HG03095 (cell line): ENCODE measurements at regions not wholly inside any gene's neighbourhood (a gene's known extent, or its start where the extent isn't known, plus 50 kb on each side); places are given as distances from the start of the nearest gene placed in this dataset.

Experiments used
- ATAC-seq: cut with Tn5 transposase; IDR thresholded peaks from one replicate; pipeline ENCODE4 v1.9.1; 2021; ENCODE audit warnings: moderate library complexity; ENCODE audit not compliant: unreplicated experiment

DNA sequence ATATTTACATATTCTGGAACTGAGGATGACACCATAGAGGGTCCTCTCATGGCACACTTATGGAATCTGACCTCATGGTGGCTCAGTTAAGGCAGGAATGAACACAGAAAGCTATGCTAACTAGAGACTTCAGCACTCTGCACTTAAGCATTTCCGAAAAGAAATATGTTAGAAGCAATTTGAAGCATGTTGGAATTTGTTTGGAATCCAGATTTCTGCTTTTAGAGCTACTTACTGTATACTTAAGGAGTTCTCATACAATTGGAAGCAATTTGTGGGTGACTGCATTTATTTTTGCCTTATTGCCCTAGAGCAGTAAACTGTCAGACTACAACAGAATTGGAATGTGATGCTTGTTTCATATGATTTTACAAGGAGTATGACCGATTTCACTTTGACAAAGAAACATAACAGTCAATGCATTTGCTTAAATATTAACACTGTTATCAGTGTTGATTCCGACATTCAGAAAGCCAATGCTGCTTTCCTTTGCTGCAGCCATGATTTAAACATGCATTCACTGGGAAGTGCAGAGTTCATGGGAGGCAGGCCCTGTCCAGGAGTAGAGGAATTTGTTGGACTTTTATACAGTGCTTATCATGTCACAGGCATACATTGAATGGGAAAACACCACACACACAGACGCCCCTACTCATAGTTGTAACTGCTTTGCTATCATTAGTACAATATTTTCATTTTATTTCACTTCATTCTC, 244.4 kb downstream of the SAMD5 start:
- ATAC-seq, result no peak

DNA sequence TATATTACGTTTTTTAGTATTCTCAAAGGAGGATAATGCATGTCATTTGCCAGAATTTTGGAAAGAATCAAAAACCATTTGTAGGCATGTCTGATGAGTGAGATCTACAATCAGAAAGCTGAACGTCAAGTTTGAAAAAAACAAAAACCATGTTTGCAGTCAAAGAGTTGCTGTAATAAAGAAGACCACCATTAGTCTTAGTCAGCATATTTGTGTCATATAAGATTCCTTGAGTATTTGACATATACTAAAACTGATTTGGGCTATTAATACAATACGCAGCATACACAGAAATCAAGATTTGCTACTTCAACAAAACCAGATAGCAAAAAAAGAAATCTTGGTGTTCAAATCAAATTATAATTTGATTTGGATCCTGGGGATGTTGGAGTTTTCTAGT, 247.5 kb downstream of the SAMD5 start:
- no peak for ATAC-seq

DNA sequence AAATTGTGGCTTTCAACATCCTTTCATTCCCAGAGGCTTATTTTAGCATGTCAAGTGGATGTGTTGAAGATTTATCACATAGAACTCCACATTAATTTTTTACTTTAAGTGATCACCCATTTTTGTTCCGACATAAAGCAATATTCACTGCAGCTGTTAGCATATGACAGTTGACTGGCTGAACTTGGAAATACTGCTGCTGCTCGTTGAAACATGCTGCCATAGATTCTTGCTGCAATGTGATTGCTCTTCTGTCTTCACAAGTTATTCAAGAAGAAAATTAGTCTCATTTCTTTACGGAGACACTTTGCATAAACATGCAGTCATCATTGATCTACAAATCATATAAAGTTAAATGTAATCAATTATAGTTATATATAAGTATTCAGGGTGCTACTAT, 248.4 kb downstream of the SAMD5 start:
- no peak for ATAC-seq

DNA sequence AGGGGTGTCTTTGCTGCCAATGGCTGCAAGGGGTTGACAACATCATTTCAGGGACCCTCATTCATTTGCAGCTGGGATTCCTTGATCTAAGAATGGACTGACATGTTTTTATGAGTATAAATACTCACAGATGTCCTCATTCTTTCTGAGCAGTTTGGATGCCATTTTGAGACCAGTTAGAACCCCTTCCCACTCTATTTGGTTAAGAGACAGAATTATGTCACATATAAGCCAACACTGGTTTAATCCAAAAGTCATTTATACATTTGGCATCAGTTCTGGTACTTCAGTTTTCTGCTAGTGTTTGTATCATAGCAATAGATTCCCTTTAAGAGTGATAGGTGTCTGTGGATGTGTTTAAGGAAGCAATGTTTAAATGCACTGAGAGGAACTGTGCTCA, 248.8 kb downstream of the SAMD5 start:
- no peak for ATAC-seq

DNA sequence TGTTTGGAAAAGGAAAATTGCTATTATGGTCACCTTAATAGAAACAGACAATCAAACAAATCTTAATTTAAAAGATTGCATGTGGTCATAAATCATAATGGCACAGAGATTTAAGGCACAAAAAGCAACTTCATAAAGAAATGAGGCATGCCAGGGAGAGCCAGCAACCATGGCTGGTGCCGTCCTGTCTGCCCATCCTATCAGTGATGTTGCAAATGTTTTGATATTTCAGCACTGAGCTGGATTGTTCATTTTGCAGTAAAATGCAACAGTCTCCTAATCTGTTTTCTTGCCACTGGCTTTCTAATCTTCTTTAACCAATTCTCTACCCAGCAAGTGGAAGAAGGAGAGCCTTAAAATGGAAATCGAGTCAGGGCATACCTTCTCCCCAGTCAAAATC, 249.8 kb downstream of the SAMD5 start:
- no peak for ATAC-seq

DNA sequence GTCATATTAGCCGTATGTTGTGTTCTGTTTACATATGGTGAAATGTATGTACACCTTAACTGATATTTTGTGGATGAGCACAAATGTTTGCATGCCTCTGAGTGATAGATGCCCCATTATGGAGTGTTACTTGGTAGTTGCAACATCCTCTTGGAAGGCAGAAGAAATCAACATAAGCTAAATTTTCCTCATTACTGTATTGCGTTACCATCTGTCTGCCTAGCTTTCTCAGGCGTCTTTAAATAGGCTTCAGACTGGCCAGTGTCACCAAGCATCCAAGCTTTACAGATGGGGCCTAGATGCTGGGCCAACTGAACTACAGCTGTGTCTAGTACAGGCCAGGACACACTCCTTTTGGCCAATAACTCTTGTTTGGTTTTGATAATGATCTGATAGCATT, 250.6 kb downstream of the SAMD5 start:
- no peak for ATAC-seq

DNA sequence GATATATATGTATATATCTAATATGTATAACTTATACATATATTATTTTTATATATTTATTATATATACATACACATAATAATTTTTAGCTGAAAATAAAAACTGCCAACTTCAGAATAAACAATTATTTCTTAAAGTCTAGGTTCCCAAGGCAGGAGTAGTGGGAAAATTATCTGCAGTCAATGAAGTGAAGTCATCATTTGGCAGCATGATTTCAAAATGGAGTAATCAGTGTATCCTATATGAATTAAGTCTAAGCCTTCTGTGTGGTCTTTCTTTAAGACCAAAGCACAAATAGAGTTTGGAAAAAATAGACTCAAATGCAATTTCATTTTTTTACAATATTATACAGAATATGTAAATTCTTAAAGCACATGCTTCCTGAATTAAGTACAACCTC, 251.0 kb downstream of the SAMD5 start:
- ATAC-seq, result no peak

DNA sequence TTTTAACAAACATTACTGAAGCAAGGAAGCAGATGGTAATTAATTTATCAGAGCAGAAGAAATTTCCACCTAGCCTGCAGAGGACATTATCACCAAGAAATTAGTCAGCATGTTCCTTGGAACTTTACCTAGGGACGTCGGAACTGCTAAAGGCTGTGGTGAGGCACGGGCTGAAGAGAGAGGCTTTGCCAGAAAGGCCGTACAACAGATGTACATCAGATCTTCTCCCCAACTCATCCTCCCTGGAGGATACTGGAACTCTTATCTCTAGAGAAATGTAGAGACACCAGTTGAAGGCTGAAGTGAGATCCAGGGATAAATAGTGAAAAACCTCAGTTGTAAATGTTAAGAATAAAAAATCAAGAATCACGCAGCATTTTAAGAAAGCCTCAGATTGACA, 257.1 kb downstream of the SAMD5 start:
- ATAC-seq, result no peak

DNA sequence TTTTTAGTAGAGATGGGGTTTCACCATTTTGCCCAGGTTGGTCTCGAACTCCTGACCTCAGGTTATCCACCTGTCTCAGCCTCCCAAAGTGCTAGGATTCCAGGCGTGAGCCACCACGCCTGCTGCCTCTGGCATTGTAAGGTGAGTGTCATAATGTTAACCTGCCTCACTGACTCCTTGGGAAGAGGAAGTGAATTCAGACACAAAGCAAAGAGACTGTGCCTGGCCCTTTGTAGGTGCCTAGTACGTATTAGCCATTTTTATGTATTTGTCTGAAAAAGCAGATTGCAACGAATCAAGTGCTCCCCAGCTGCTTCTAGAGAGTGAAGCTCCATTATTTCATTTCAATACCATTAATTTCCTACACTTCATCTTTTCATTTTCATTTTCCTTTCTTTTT, 260.5 kb downstream of the SAMD5 start:
- ATAC-seq, result no peak

DNA sequence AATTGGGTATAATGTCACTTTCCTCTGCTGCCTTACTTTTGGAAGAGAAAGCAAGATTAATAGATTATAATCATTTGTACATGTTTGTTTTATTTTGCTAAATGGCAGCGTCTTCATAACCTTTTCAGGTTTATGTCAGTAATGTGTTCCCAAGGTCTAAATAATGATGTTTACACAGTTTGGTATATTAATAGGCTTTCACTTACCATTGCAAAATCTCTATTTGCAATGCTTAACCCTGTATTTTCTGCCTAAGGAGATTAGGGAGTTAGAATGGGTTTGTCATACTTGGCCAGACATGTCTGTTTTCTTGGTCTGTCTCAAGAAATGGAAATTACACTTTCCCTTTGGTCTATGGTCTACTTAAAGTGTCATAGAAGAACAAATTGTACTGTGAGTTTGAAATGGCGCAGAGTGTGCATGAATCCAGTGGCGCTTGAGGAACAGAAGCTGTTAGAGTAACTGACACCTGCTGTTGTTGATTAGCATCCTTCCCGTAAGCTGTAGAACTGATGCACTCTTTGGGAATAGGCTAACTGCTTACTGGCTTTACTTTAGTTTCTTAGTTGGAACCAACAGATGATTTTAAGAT, 261.1 kb downstream of the SAMD5 start:
- ATAC-seq, result no peak

DNA sequence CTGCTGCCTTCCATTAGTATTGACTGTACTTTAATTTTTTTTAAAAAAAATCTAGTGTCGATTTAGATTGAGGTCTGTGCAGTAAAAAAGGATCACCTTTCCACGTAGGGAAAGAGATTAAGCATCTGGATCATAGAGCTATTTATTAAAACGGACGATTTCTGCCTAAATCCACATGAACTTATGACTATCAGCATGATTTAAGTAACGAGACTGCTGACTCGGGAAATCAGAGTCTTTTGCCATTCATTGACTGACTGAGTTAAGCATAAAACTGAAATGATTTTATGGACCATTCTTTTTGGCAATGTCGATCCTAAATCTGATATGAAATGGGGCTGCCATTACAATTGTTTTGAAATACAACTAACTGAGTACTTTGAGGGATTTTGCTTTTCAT, 261.7 kb downstream of the SAMD5 start:
- no peak for ATAC-seq

DNA sequence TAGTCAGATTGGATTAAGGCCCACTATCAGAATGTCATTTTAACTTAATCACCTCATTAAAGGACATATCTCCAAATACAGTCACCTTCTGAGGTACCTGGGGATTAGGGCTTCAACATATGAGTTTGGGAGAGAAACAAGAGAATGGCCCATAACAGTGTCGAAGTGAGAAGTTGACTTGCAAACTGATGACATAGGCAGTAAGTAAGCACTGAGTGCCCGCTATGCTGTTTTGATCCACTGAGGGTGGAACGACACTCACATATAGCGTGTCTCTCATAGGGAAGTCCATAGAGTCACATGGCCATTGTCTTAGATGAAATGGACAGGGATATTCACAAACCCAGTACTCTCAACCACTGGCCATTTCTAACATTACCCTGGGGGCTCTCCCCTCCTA, 264.2 kb downstream of the SAMD5 start:
- ATAC-seq, result no peak

DNA sequence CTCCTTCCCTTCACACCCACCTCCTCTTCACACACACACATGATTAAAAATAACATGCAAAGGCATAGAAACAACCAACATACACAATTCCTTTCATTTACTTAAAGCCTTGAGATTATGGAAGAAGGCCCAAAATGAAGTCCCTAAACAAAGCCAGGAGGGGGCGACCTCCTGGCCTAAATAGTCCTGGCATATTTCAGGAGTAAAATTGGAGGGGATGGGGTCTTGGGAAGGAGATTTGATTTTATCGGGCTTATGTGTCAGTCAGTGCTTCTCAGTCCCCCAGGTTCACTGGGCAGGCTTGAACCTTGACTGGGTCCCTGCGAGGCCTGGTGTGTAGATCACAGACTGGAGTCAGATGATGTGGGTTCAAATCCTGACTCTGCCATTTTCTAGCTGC, 266.4 kb downstream of the SAMD5 start:
- ATAC-seq, result no peak

DNA sequence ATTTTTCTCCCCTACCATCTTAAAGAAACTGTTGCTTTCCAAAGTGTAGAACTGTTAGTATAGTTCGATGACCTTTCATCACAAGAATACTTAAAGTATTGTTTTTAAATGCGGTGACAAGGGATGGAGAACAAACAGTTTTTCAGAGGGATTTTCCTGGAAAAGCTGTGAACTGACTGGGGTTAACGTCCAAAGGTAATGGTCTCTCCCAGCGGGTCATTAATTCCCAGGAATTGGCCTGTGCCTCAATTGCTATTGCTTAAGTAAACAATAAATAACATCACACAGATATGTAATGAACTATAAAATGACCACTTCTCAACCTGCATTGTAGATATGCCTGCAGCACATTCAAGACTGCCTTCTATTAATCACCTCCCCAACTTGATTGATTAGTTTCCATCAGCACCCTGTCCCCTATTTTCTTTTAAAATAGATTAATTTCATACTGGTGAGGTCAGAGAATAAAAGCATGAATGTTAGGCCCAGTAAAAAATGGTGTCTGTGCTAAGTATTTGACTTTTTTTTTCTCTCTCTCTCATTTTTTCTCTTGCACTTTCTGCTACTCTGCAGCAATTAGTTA, 268.2 kb downstream of the SAMD5 start:
- ATAC-seq, result no peak

DNA sequence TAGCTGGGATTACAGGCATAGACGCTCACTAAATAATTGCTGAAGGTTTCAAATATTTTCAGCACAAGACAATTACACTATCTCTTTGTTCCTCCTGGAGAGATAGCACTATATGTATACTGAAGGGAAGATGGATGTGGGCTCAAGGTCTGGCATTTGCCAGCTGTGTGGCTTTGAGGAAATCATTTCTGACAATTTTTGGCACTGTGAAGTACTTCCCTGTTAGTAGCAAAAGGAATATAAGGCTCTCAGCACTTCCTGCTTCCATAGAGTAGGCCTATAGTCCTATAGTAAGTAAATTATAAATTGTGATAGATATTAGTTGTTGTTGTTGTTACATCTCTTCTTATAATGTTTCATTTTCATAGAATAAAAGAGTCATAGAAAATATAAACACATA, 271.1 kb downstream of the SAMD5 start:
- ATAC-seq, result no peak

DNA sequence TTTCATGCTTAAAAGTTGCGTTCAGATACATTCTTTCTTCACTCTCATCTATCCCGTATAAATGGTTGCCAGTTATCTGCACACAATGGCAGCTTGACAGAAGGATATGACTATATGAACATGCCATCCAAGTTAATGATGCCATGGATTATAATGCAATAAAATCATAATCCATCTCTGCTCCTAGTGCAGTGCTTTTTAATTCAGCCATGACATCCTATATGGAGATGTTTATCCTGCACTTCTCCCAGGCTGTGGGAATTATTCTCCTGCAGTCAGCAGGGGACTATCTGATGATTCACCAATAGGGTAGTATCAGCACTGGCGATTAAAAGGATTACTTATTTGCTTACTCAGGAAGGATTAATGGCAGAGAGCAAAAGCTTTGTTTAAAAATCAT, 273.8 kb downstream of the SAMD5 start:
- ATAC-seq, result no peak

DNA sequence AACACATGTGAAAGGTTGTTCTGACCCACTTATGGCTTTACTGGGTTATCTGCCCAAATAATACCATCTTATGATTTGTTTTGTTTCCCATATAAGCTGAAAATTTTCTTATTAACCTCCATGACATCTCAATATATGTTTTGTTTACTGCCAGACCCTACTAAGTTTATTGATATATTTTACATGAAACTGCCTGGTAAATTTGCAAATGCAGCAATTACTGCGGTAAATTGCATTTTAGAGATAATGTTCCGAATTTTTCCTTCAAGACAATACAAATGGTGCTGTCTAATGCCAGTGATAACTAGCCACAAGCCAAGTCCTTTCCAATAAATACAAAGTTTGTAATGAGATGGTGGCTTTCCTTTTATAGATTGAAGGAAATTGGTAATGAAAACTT, 275.9 kb downstream of the SAMD5 start:
- no peak for ATAC-seq

DNA sequence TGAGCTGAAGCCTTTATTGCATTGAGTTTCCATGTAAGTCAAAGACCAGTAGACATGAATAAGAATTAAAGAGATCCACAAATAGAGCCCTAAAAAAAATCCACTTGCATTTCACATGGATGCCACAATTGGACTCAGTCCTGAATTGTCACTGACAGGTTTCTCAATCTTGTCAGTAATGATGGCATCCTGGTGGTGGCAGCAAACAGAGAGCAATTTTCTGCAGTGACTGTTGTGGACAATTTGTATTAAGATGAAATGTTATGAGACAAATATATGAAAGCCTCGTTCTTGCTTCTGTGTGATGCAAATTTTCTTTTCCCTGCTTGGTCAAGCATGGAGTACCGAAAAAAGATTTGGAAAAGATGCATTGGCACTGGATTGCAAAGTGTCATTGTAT, 278.9 kb downstream of the SAMD5 start:
- no peak for ATAC-seq

DNA sequence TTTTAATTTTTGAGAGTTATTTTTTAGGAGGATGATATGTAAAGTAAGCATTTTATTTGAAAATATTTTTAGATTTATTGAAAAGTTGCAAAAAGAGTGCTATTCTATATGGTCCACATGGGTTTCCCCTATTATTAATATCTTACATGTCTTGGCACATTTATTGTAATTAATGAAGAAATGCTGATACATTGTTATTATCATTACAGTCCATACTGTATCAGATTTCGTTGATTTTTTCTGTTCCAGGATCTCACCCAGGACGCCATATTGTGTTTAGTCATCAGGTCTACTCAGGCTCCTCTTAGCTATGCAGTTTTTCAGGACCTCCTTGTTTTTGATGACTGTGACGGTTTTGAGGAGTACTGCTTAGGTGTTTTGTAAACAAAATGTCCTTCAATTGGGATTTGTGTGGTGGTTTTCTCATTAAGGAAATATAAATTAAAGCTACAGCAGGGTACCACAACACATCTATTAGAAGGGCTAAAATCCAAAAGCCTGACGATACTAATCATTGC, 281.0 kb downstream of the SAMD5 start:
- no peak for ATAC-seq

DNA sequence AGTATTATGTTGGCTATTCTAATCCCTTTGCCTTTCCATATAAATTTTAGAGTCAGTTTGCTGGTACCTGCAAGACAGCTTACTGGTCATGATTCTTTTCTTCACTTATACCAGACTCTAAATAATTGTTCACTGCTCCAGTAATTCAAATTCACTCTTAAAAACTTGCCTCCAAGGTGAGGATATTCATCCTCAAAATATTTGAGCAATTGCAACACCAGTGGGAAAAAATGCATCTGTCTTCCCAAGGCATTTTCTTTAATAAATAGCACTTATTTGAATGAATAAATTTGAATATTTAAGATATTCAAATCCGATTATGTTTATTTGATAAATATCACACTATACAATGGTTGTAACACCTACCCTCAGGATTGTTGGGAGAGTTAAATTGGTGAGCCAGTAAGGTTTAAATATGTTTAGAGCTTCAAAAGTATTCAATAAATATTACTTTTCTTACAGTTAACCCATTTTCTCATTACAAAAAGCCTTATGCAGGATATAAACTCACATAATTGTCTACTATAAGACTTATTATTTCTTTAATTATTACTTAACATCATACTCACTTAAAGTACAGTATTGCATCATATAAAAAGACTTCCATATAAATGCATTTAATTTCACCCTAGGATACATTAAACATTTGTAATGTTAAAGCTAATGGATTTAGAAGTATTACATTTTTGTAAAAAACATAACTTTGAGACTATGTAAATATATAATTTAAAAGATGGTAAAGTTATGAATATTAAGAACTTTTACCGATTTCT, 285.6 kb downstream of the SAMD5 start:
- no peak for ATAC-seq

DNA sequence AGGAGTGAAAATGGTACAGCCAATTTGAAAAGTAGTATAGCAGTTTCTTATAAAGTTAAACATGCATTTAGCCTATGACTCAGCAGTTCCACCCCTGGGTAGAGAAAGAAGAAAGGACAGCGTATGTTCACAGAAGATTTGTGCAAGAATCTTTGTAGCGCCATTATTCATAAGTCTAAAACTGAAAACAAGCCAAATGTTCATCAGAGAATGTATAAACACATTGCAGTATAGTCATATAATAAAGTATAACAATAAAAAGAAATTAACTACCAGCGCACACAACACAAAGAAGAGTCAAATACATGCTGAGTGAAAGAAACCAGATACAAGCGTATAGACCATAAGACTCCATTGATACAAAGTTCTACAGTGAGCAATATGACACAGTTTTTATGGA, 294.0 kb downstream of the SAMD5 start:
- no peak for ATAC-seq

DNA sequence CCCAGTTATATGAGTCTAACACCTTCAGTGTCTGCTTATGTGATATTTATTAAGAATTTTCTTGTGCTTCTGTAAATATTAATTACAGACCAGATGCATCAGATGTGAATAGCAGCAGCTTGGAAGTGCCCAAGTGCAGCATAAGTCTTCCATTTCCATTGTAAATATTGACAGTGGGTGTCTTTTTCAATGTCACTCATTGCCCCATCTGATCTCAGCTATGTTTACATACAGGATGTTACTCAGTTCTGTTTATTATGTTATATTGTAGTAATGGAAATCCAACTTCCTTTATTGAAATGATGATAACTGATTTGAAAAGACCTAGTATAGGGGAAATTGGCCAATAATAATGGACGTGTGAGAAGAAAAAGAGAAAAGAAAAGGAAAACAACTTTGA, 296.7 kb downstream of the SAMD5 start:
- no peak for ATAC-seq
